ENCODE measurements at regions not wholly inside any gene's neighbourhood (a gene's known extent, or its start where the extent isn't known, plus 50 kb on each side); places are given as distances from the start of the nearest gene placed in this dataset.
A peak's percentile ranks its signal among the peaks of the same experiment; 100 is the strongest.
"Not testable (repeated sequence)": the region's sequence is repeated elsewhere in the genome, so short reads cannot be mapped to it uniquely, and the experiment has no call there.

DNA sequence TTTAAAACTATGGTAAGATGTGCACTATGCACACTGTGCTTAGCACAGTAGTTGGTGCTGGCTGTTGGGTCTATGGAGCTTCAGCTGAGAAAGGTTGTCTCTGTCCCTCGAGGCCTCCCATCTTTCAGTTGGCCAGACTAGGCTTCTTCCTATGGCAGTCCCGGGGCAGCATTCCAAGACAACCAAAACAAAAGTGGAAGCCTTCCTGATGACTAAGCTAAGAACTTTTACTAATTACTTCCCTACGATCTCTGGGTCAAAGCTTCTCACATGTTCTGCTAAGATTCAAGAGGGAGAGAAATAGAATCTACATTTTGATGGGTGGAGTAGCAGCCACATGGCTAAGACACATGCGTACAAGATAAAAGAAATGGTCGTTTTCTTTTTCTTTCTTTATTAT is 342.8 kb downstream of the TUSC7 start:
- H3K9ac ChIP-seq (ENCODE audit: low read depth, low read length, poor library complexity): no peak overlapping the region
- H3K36me3 ChIP-seq (replicated peaks in 1 of 2; ENCODE audit: control insufficient read depth in 2 of 2, insufficient read depth in 2 of 2, low read length in 2 of 2): no peaks in the 10 kb centered on the region
- H3K9me3 ChIP-seq (replicated peaks in 1 of 2; ENCODE audit: control insufficient read depth in 2 of 2, insufficient read depth in 1 of 2, low read depth in 1 of 2, low read length in 2 of 2): no peaks in the 10 kb centered on the region
- no peak for DNase-seq (ENCODE audit: low spot score)
- H3K4ac ChIP-seq (ENCODE audit: low read length): no peak overlapping the region
- no peak overlapping the region for H2AFZ ChIP-seq (ENCODE audit: low read length)
- no peak overlapping the region for H2BK15ac ChIP-seq (ENCODE audit: low read length)
- no peak overlapping the region for H3K4me2 ChIP-seq (ENCODE audit: insufficient read depth, low read length, poor library complexity, severe bottlenecking)
- H2BK12ac ChIP-seq (ENCODE audit: low read length): no peak overlapping the region
- WGBS, 2 donors (ENCODE audit: extremely low coverage in 2 of 2, insufficient read length in 2 of 2, insufficient replicate concordance in 1 of 2): no CpG with 5 or more reads among the region's 5 CpGs
- H2AK5ac ChIP-seq (ENCODE audit: low read depth, low read length): no peak overlapping the region
- H3K4me3 ChIP-seq (ENCODE audit: low read length in 2 of 2): no peak overlapping the region
- no peak overlapping the region for H2BK5ac ChIP-seq (ENCODE audit: low read length)
- no peak overlapping the region for H4K8ac ChIP-seq (ENCODE audit: low read depth, low read length)
- no peaks in the 10 kb centered on the region for H3K79me1 ChIP-seq (ENCODE audit: low read depth, low read length)
- no peak overlapping the region for H4K91ac ChIP-seq (ENCODE audit: low read depth, low read length, poor library complexity)
- H2BK120ac ChIP-seq (ENCODE audit: low read depth, low read length): no peak overlapping the region
- peaks cover 0 to 1% of the 10 kb centered on the region in 2 donors for H3K4me1 ChIP-seq (ENCODE audit: control insufficient read depth in 2 of 2, insufficient read depth in 1 of 2, low read depth in 1 of 2, low read length in 2 of 2)
- H3K18ac ChIP-seq (ENCODE audit: low read length): peak overlapping the region; percentile 41
- H3K23ac ChIP-seq (ENCODE audit: low read depth, low read length, poor library complexity): no peak overlapping the region
- no peak overlapping the region for H3K27ac ChIP-seq (replicated peaks; ENCODE audit: low read length)
- no peaks in the 10 kb centered on the region for H3K27me3 ChIP-seq (ENCODE audit: control insufficient read depth in 3 of 3, insufficient read depth in 3 of 3, low read depth in 1 of 3, low read length in 3 of 3)
- H3K14ac ChIP-seq (ENCODE audit: low read length): no peak overlapping the region

DNA sequence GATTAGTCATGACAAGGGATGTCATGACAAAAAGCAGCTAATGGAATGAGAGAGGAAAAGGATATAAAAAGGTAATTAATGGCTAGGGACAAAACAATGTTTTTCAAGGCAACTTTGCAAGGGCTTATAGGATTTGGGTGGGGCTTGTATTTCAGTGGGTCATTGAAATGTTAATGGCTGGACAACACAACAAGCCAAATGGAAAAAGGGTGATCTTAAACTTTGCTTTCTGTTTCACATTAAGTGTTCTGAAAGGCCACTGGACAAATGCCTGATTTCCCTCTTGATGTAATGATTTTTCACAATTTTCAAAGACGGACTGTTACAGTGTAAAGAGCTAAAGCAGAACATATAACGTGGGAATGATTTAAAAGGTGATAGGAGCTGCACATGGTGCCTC is 345.0 kb downstream of the TUSC7 start:
- Histone ChIP-seq H2BK15ac (ENCODE audit: low read length) (no peak overlapping the region), H3K4ac (ENCODE audit: low read length) (no peak overlapping the region), H3K9ac (ENCODE audit: low read depth, low read length, poor library complexity) (no peak overlapping the region), H3K14ac (ENCODE audit: low read length) (no peak overlapping the region), H3K27ac (replicated peaks; ENCODE audit: low read length) (no peak overlapping the region), H2BK5ac (ENCODE audit: low read length) (no peak overlapping the region), H3K79me1 (ENCODE audit: low read depth, low read length) (no peaks in the 10 kb centered on the region), H3K4me1 (ENCODE audit: control insufficient read depth in 2 of 2, insufficient read depth in 1 of 2, low read depth in 1 of 2, low read length in 2 of 2) (peaks cover 0 to 1% of the 10 kb centered on the region in 2 donors), H3K36me3 (replicated peaks in 1 of 2; ENCODE audit: control insufficient read depth in 2 of 2, insufficient read depth in 2 of 2, low read length in 2 of 2) (no peaks in the 10 kb centered on the region), H2BK12ac (ENCODE audit: low read length) (no peak overlapping the region), H2AFZ (ENCODE audit: low read length) (no peak overlapping the region), H4K8ac (ENCODE audit: low read depth, low read length) (no peak overlapping the region), H3K4me2 (ENCODE audit: insufficient read depth, low read length, poor library complexity, severe bottlenecking) (no peak overlapping the region), H2BK120ac (ENCODE audit: low read depth, low read length) (no peak overlapping the region), H2AK5ac (ENCODE audit: low read depth, low read length) (no peak overlapping the region), H3K23ac (ENCODE audit: low read depth, low read length, poor library complexity) (no peak overlapping the region), H3K4me3 (ENCODE audit: low read length in 2 of 2) (no peak overlapping the region), H3K9me3 (replicated peaks in 1 of 2; ENCODE audit: control insufficient read depth in 2 of 2, insufficient read depth in 1 of 2, low read depth in 1 of 2, low read length in 2 of 2) (no peaks in the 10 kb centered on the region), H3K18ac (ENCODE audit: low read length) (no peak overlapping the region), H3K27me3 (ENCODE audit: control insufficient read depth in 3 of 3, insufficient read depth in 3 of 3, low read depth in 1 of 3, low read length in 3 of 3) (no peaks in the 10 kb centered on the region), H4K91ac (ENCODE audit: low read depth, low read length, poor library complexity) (no peak overlapping the region)
- WGBS, 2 donors (ENCODE audit: extremely low coverage in 2 of 2, insufficient read length in 2 of 2, insufficient replicate concordance in 1 of 2): no CpG with 5 or more reads among the region's 2 CpGs
- DNase-seq (ENCODE audit: low spot score): no peak

DNA sequence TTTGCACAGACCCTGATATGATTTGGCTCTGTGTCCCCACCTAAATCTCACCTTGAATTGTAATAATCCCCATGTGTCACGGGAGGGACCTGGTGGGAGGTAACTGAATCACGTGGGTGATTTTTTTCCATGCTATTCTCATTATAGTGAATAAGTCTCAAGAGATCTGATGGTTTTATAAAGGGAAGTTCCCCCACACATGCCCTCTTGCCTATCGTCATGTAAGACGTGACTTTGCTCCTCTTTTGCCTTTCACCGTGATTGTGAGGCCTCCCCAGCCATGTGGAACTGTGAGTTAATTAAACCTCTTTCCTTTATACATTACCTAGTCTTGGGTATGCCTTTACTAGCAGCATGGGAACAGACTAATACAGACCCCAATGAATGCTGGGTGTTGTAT is 347.4 kb downstream of the TUSC7 start:
- not testable (repeated sequence) for H3K9ac ChIP-seq (ENCODE audit: low read depth, low read length, poor library complexity); H3K9me3 ChIP-seq (replicated peaks in 1 of 2; ENCODE audit: control insufficient read depth in 2 of 2, insufficient read depth in 1 of 2, low read depth in 1 of 2, low read length in 2 of 2); H4K91ac ChIP-seq (ENCODE audit: low read depth, low read length, poor library complexity); H2BK12ac ChIP-seq (ENCODE audit: low read length); H2BK120ac ChIP-seq (ENCODE audit: low read depth, low read length); H2AK5ac ChIP-seq (ENCODE audit: low read depth, low read length); H3K79me1 ChIP-seq (ENCODE audit: low read depth, low read length); H3K4me1 ChIP-seq (ENCODE audit: control insufficient read depth in 2 of 2, insufficient read depth in 1 of 2, low read depth in 1 of 2, low read length in 2 of 2); H3K4me2 ChIP-seq (ENCODE audit: insufficient read depth, low read length, poor library complexity, severe bottlenecking); H3K36me3 ChIP-seq (replicated peaks in 1 of 2; ENCODE audit: control insufficient read depth in 2 of 2, insufficient read depth in 2 of 2, low read length in 2 of 2); H3K4me3 ChIP-seq (ENCODE audit: low read length in 2 of 2); H2BK15ac ChIP-seq (ENCODE audit: low read length); H3K27ac ChIP-seq (replicated peaks; ENCODE audit: low read length); H3K27me3 ChIP-seq (ENCODE audit: control insufficient read depth in 3 of 3, insufficient read depth in 3 of 3, low read depth in 1 of 3, low read length in 3 of 3); H3K4ac ChIP-seq (ENCODE audit: low read length); H4K8ac ChIP-seq (ENCODE audit: low read depth, low read length); H2AFZ ChIP-seq (ENCODE audit: low read length); H2BK5ac ChIP-seq (ENCODE audit: low read length); H3K23ac ChIP-seq (ENCODE audit: low read depth, low read length, poor library complexity); H3K14ac ChIP-seq (ENCODE audit: low read length); DNase-seq (ENCODE audit: low spot score); H3K18ac ChIP-seq (ENCODE audit: low read length)
- no CpG with 5 or more reads among the region's 5 CpGs for WGBS, 2 donors (ENCODE audit: extremely low coverage in 2 of 2, insufficient read length in 2 of 2, insufficient replicate concordance in 1 of 2)

DNA sequence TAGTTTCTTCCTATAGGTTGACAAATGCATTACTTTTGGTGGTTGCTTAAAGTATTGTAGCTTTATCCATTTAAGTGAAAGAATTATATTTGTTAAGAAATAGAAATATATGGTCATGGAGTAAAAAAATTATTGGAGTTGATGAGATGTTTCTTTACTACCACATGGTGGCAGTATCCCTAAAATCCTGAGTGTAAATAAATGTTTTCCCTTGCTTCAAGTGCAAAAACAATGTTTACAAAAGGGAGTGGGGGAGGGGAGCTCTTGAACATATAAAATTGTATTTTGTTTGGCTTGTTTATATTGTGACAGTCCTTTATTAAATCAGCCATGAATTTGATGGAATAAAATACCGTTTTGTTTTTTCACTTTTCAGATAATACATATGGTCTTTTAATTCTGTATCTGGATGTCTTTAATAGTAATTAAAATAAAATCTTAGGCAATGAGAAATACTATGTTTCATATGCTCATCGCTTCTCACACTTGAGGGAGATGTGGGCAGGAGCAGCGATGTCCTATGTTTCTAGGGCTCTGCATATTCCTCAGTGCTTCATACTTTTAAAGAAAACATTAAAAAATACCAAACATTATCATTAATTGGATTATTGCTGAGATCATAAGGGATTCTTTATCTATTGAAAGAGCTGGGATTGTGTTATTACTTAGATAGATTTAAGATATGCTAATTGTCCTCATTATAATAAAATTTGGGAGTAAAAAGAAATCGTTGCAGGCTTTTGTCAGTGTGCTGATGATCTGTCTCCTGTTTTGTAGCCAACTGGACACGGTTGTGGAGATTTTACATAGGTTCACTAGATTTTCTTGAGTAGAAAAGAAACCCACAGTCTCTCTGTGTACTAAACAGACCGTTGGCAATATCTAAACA is 349.7 kb downstream of the TUSC7 start:
- no peaks in the 10 kb centered on the region for H3K9me3 ChIP-seq (replicated peaks in 1 of 2; ENCODE audit: control insufficient read depth in 2 of 2, insufficient read depth in 1 of 2, low read depth in 1 of 2, low read length in 2 of 2)
- H3K14ac ChIP-seq (ENCODE audit: low read length): no peak overlapping the region
- no peaks in the 10 kb centered on the region for H3K79me1 ChIP-seq (ENCODE audit: low read depth, low read length)
- no peak overlapping the region for H2BK5ac ChIP-seq (ENCODE audit: low read length)
- no peak overlapping the region for H2BK120ac ChIP-seq (ENCODE audit: low read depth, low read length)
- no peak overlapping the region for H2AK5ac ChIP-seq (ENCODE audit: low read depth, low read length)
- no peak overlapping the region for H3K4me2 ChIP-seq (ENCODE audit: insufficient read depth, low read length, poor library complexity, severe bottlenecking)
- no peak overlapping the region for H2BK15ac ChIP-seq (ENCODE audit: low read length)
- no peak overlapping the region for H3K9ac ChIP-seq (ENCODE audit: low read depth, low read length, poor library complexity)
- no peak overlapping the region for H3K4me3 ChIP-seq (ENCODE audit: low read length in 2 of 2)
- whole genome bisulfite sequencing, 2 donors (ENCODE audit: extremely low coverage in 2 of 2, insufficient read length in 2 of 2, insufficient replicate concordance in 1 of 2): no CpG with 5 or more reads among the region's 6 CpGs
- peaks cover 0 to 1% of the 10 kb centered on the region in 2 donors for H3K4me1 ChIP-seq (ENCODE audit: control insufficient read depth in 2 of 2, insufficient read depth in 1 of 2, low read depth in 1 of 2, low read length in 2 of 2)
- H3K18ac ChIP-seq (ENCODE audit: low read length): no peak overlapping the region
- H2BK12ac ChIP-seq (ENCODE audit: low read length): no peak overlapping the region
- H2AFZ ChIP-seq (ENCODE audit: low read length): no peak overlapping the region
- DNase-seq (ENCODE audit: low spot score): no peak
- H3K4ac ChIP-seq (ENCODE audit: low read length): no peak overlapping the region
- no peak overlapping the region for H4K8ac ChIP-seq (ENCODE audit: low read depth, low read length)
- no peaks in the 10 kb centered on the region for H3K36me3 ChIP-seq (replicated peaks in 1 of 2; ENCODE audit: control insufficient read depth in 2 of 2, insufficient read depth in 2 of 2, low read length in 2 of 2)
- no peak overlapping the region for H4K91ac ChIP-seq (ENCODE audit: low read depth, low read length, poor library complexity)
- no peak overlapping the region for H3K23ac ChIP-seq (ENCODE audit: low read depth, low read length, poor library complexity)
- H3K27me3 ChIP-seq (ENCODE audit: control insufficient read depth in 3 of 3, insufficient read depth in 3 of 3, low read depth in 1 of 3, low read length in 3 of 3): no peaks in the 10 kb centered on the region
- no peak overlapping the region for H3K27ac ChIP-seq (replicated peaks; ENCODE audit: low read length)

All from neuronal stem cell (in vitro differentiated cells).